ENCODE measurements at regions not wholly inside any gene's neighbourhood (a gene's known extent, or its start where the extent isn't known, plus 50 kb on each side); places are given as distances from the start of the nearest gene placed in this dataset.

DNA sequence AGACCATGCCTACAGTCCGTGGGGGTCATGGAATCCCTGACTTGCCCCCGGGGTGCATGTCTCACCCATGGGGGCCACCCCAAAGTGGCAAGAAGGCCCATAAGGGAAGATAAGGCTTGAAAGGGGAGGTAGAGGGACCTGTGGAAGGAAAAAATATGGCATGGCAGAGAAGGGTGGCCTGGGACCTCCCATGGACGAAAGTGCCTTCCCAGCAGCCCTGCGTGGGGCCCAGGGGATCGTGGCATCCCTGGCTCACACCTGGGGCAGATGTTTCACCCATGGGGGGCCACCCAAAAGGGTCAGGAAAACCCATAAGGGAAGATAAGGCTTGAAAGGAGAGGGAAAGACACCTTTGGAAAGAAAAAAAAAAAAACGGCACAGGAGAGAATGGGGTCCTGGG is 264.6 kb downstream of the ALG10 start:
- Histone ChIP-seq H3K27me3 (ENCODE audit: control insufficient read depth, insufficient read depth, low read length) (no peaks in the 10 kb centered on the region), H3K36me3 (ENCODE audit: control insufficient read depth, insufficient read depth, low read length) (no peaks in the 10 kb centered on the region), H3K27ac (ENCODE audit: insufficient read depth, low read length) (no peak overlapping the region), H3K4me1 (ENCODE audit: control insufficient read depth, extremely low read depth, insufficient read depth, low read length) (no peaks in the 10 kb centered on the region), H3K9ac (ENCODE audit: insufficient read depth, low read length) (no peak overlapping the region), H3K9me3 (ENCODE audit: control insufficient read depth, insufficient read depth, low read depth, low read length) (no peaks in the 10 kb centered on the region), H3K4me3 (replicated peaks in 1 of 4; ENCODE audit: control extremely low read depth in 1 of 4, insufficient read depth in 1 of 4, low read depth in 3 of 4, low read length in 4 of 4) (no peak overlapping the region), H4K20me1 (ENCODE audit: control insufficient read depth, extremely low read depth, insufficient read depth, low read length) (no peaks in the 10 kb centered on the region), H3K79me2 (ENCODE audit: control insufficient read depth, insufficient read depth, low read length) (no peaks in the 10 kb centered on the region), H3K4me2 (ENCODE audit: extremely low read depth, insufficient read depth, low read length) (no peak overlapping the region), H2AFZ (ENCODE audit: low read length) (no peak overlapping the region)
- no peak for DNase-seq (ENCODE audit: low read depth in 2 of 2)
- TF ChIP-seq EZH2 (IDR thresholded peaks at IDR 0.05; ENCODE audit: low read length, missing control alignments): no peak
- TF ChIP-seq, protein P1, sequence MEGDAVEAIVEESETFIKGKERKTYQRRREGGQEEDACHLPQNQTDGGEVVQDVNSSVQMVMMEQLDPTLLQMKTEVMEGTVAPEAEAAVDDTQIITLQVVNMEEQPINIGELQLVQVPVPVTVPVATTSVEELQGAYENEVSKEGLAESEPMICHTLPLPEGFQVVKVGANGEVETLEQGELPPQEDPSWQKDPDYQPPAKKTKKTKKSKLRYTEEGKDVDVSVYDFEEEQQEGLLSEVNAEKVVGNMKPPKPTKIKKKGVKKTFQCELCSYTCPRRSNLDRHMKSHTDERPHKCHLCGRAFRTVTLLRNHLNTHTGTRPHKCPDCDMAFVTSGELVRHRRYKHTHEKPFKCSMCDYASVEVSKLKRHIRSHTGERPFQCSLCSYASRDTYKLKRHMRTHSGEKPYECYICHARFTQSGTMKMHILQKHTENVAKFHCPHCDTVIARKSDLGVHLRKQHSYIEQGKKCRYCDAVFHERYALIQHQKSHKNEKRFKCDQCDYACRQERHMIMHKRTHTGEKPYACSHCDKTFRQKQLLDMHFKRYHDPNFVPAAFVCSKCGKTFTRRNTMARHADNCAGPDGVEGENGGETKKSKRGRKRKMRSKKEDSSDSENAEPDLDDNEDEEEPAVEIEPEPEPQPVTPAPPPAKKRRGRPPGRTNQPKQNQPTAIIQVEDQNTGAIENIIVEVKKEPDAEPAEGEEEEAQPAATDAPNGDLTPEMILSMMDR (conservative IDR thresholded peaks at IDR 0.05 in 1 of 2, IDR thresholded peaks at IDR 0.05 in 1 of 2; ENCODE audit: low read depth in 1 of 2, low read length in 2 of 2): no peak

DNA sequence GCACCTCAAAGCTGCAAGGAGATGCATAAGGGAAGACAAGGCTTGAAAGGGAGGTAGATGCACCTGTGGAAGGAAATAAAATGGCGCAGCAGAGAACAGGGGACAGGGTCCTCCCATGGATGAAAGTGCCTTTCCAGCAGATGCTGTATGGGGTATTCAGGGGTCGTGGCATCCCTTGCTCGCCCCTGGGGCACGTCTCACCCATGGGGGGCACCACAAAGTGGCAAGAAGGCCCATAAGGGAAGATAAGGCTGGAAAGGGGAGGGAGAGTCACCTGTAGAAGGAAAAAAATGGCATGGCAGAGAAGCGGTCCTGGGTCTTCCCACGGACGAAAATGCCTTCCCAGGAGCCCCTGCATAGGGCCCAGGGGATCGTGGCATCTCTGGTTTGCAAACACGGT is 265.1 kb downstream of the ALG10 start:
- H2AFZ ChIP-seq (ENCODE audit: low read length): no peak overlapping the region
- H3K27ac ChIP-seq (ENCODE audit: insufficient read depth, low read length): no peak overlapping the region
- no peak overlapping the region for H3K4me3 ChIP-seq (replicated peaks in 1 of 4; ENCODE audit: control extremely low read depth in 1 of 4, insufficient read depth in 1 of 4, low read depth in 3 of 4, low read length in 4 of 4)
- H3K36me3 ChIP-seq (ENCODE audit: control insufficient read depth, insufficient read depth, low read length): no peaks in the 10 kb centered on the region
- no peak overlapping the region for H3K9ac ChIP-seq (ENCODE audit: insufficient read depth, low read length)
- H4K20me1 ChIP-seq (ENCODE audit: control insufficient read depth, extremely low read depth, insufficient read depth, low read length): no peaks in the 10 kb centered on the region
- no peak for DNase-seq (ENCODE audit: low read depth in 2 of 2)
- no peaks in the 10 kb centered on the region for H3K9me3 ChIP-seq (ENCODE audit: control insufficient read depth, insufficient read depth, low read depth, low read length)
- TF ChIP-seq, protein P1 (conservative IDR thresholded peaks at IDR 0.05 in 1 of 2, IDR thresholded peaks at IDR 0.05 in 1 of 2; ENCODE audit: low read depth in 1 of 2, low read length in 2 of 2): no peak
- TF ChIP-seq EZH2 (IDR thresholded peaks at IDR 0.05; ENCODE audit: low read length, missing control alignments): no peak
- H3K27me3 ChIP-seq (ENCODE audit: control insufficient read depth, insufficient read depth, low read length): no peaks in the 10 kb centered on the region
- no peak overlapping the region for H3K4me2 ChIP-seq (ENCODE audit: extremely low read depth, insufficient read depth, low read length)
- no peaks in the 10 kb centered on the region for H3K79me2 ChIP-seq (ENCODE audit: control insufficient read depth, insufficient read depth, low read length)
- no peaks in the 10 kb centered on the region for H3K4me1 ChIP-seq (ENCODE audit: control insufficient read depth, extremely low read depth, insufficient read depth, low read length)

DNA sequence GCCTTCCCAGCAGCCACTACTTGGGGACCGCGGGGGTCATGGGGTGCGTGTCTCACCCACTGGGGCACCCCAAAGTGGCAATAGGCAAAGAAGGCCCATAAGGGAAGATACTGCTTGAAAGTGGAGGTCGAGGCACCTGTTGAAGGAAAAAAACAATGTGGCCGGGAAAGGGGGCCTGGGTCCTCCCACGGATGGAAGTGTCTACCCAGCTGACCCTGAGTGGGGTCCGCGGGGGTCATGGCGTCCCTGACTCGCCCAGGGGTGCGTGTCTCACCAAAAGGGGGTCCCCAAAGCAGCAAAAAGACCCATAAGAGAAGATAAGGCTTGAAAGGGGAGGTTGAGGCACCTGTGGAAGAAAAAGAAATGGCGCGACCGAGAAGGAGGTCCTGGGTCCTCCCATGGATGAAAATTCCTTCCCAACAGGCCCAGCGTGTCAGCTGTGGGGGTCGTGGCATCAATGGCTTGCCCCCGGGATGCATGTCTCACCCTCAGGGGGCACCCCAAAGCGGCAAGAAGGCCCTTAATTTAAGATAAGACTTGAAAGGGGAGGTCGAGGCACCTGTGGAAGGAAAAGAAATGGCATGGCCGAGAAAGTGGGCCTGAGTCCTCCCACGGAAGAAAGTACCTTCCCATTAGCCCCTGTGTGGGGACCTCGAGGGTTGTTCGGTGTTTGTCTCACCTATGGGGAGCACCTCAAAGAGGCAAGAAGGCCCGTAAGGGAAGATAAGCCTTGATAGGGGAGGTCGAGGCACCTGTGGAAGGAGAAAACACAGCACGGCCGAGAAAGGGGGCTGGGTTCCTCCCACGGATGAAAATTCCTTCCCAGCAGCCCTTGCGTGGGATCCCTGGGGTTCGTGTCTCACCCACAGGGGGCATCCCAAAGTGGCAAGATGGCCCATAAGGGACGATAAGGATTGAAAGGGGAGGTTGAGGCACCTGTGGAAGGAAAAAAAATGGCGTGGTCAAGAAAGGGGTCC is 266.0 kb downstream of the ALG10 start:
- Histone ChIP-seq H3K36me3 (ENCODE audit: control insufficient read depth, insufficient read depth, low read length) (no peaks in the 10 kb centered on the region), H3K4me2 (ENCODE audit: extremely low read depth, insufficient read depth, low read length) (no peak overlapping the region), H3K4me3 (replicated peaks in 1 of 4; ENCODE audit: control extremely low read depth in 1 of 4, insufficient read depth in 1 of 4, low read depth in 3 of 4, low read length in 4 of 4) (no peak overlapping the region), H3K79me2 (ENCODE audit: control insufficient read depth, insufficient read depth, low read length) (no peaks in the 10 kb centered on the region), H3K27me3 (ENCODE audit: control insufficient read depth, insufficient read depth, low read length) (no peaks in the 10 kb centered on the region), H3K9ac (ENCODE audit: insufficient read depth, low read length) (no peak overlapping the region), H4K20me1 (ENCODE audit: control insufficient read depth, extremely low read depth, insufficient read depth, low read length) (no peaks in the 10 kb centered on the region), H3K27ac (ENCODE audit: insufficient read depth, low read length) (no peak overlapping the region), H2AFZ (ENCODE audit: low read length) (no peak overlapping the region), H3K9me3 (ENCODE audit: control insufficient read depth, insufficient read depth, low read depth, low read length) (no peaks in the 10 kb centered on the region), H3K4me1 (ENCODE audit: control insufficient read depth, extremely low read depth, insufficient read depth, low read length) (no peaks in the 10 kb centered on the region)
- TF ChIP-seq, protein P1 (conservative IDR thresholded peaks at IDR 0.05 in 1 of 2, IDR thresholded peaks at IDR 0.05 in 1 of 2; ENCODE audit: low read depth in 1 of 2, low read length in 2 of 2): no peak
- TF ChIP-seq EZH2 (IDR thresholded peaks at IDR 0.05; ENCODE audit: low read length, missing control alignments): no peak
- DNase-seq (ENCODE audit: low read depth in 2 of 2): no peak

All from fibroblast of lung (primary cell).